ENCODE measurements at regions not wholly inside any gene's neighbourhood (a gene's known extent, or its start where the extent isn't known, plus 50 kb on each side); places are given as distances from the start of the nearest gene placed in this dataset.
"Not testable (repeated sequence)": the region's sequence is repeated elsewhere in the genome, so short reads cannot be mapped to it uniquely, and the experiment has no call there.

- DNase-seq: no peak
These were observed 659.4 kb downstream of the RFPL4B start for GRCh38 chr6:113006494-113006893.

GRCh38 chr6:113009682-113010081, 662.6 kb downstream of the RFPL4B start:
- no peak for DNase-seq

GRCh38 chr6:113010196-113010989, 663.3 kb downstream of the RFPL4B start:
- no peak for DNase-seq

GRCh38 chr6:113011389-113011788, 664.3 kb downstream of the RFPL4B start:
- DNase-seq: no peak

GRCh38 chr6:113011801-113012200, 664.7 kb downstream of the RFPL4B start:
- DNase-seq: no peak

GRCh38 chr6:113015249-113015648, 668.1 kb downstream of the RFPL4B start:
- DNase-seq: no peak

GRCh38 chr6:113017353-113017752, 670.2 kb downstream of the RFPL4B start:
- no peak for DNase-seq

- no peak for DNase-seq
These were observed 671.4 kb downstream of the RFPL4B start for GRCh38 chr6:113018351-113019151.

- DNase-seq: no peak
These were observed 672.0 kb downstream of the RFPL4B start for GRCh38 chr6:113019176-113019575.

GRCh38 chr6:113027780-113028179, 680.6 kb downstream of the RFPL4B start:
- DNase-seq: no peak

- DNase-seq: not testable (repeated sequence)
These were observed 682.0 kb downstream of the RFPL4B start for GRCh38 chr6:113029161-113029560.

- DNase-seq: no peak
These were observed 684.6 kb downstream of the RFPL4B start for GRCh38 chr6:113031591-113032238.

- DNase-seq: no peak
These were observed 691.9 kb downstream of the RFPL4B start for GRCh38 chr6:113039005-113039404.

- no peak for DNase-seq
These were observed 700.0 kb downstream of the RFPL4B start for GRCh38 chr6:113047148-113047547.

- no peak for DNase-seq
These were observed 700.8 kb downstream of the RFPL4B start for GRCh38 chr6:113047932-113048331.

- no peak for DNase-seq
These were observed 701.6 kb downstream of the RFPL4B start for GRCh38 chr6:113048741-113049140.

GRCh38 chr6:113049190-113049589, 702.1 kb downstream of the RFPL4B start:
- no peak for DNase-seq

- no peak for DNase-seq
These were observed 703.1 kb downstream of the RFPL4B start for GRCh38 chr6:113050010-113050858.

- DNase-seq: no peak
These were observed 703.8 kb downstream of the RFPL4B start for GRCh38 chr6:113050979-113051378.

GRCh38 chr6:113052506-113052905, 705.4 kb downstream of the RFPL4B start:
- no peak for DNase-seq

GRCh38 chr6:113055061-113055460, 707.9 kb downstream of the RFPL4B start:
- DNase-seq: no peak

- no peak for DNase-seq
These were observed 708.9 kb downstream of the RFPL4B start for GRCh38 chr6:113055998-113056397.

All from NCI-H187 treated with DMSO at 0.1 percent for 48 hours (cell line).